Esophagus muscularis mucosa (tissue), 4 donors: ENCODE measurements at regions not wholly inside any gene's neighbourhood (a gene's known extent, or its start where the extent isn't known, plus 50 kb on each side); places are given as distances from the start of the nearest gene placed in this dataset.

Experiments
- CTCF ChIP-seq, 3 experiments: fragments of 200-600 bp in 2 of 3; fragments of 450-650 bp in 1 of 3; sonication (generic) in 2 of 3; IDR thresholded peaks; one replicate each; pipeline ENCODE4 v1.5.1; 2017 to 2019; ENCODE audit warnings: antibody characterized with exemption in 3 of 3, mild to moderate bottlenecking in 2 of 3, moderate library complexity in 1 of 3
- EP300 ChIP-seq: sonication (generic); formaldehyde crosslinking; IDR thresholded peaks from one replicate; pipeline ENCODE4 v1.6.1; 2017; ENCODE audit warnings: antibody characterized with exemption
- POLR2A ChIP-seq: fragments of 450-650 bp; IDR thresholded peaks from one replicate; pipeline ENCODE4 v1.6.1; 2017; ENCODE audit warnings: antibody characterized with exemption, moderate library complexity, mild to moderate bottlenecking, low read depth

GRCh38 chr21:33969581-33969980 is 54.0 kb upstream of the ATP5PO start:
- no peak for TF ChIP-seq EP300
- no peak for TF ChIP-seq CTCF (IDR thresholded peaks at IDR 0.05)
- TF ChIP-seq POLR2A: no peak
